Esophagus muscularis mucosa (tissue), 4 donors: ENCODE measurements at regions not wholly inside any gene's neighbourhood (a gene's known extent, or its start where the extent isn't known, plus 50 kb on each side); places are given as distances from the start of the nearest gene placed in this dataset.

Source experiments
- DNase-seq: peaks from one replicate; pipeline ENCODE4 v3.0.0-alpha.2; 2017; ENCODE audit errors: extremely low spot score
- H3K27ac ChIP-seq, 4 donors: fragments of 200-600 bp; sonication (generic); replicated peaks in 1 of 4; 1 replicate in 3 of 4; 2 replicates in 1 of 4; pipeline ENCODE4 v1.5.1; 2016 to 2019; ENCODE audit warnings: mild to moderate bottlenecking in 1 of 4
- H3K27me3 ChIP-seq, 4 donors: fragments of 200-600 bp; sonication (generic); one replicate each; pipeline versions ENCODE4 v1.5.1 to v1.6.0; 2016 to 2019
- H3K36me3 ChIP-seq, 4 donors: fragments of 200-600 bp; sonication (generic); one replicate each; pipeline ENCODE4 v1.5.1; 2016 to 2019
- H3K4me1 ChIP-seq, 4 donors: fragments of 200-600 bp; sonication (generic); one replicate each; pipeline ENCODE4 v1.5.1; 2016 to 2019
- H3K4me3 ChIP-seq, 4 donors: fragments of 200-600 bp; sonication (generic); 1 replicate in 2 of 4; 2 replicates in 2 of 4; pipeline ENCODE4 v1.5.1; 2016 to 2019; ENCODE audit warnings: mild to moderate bottlenecking in 4 of 4, moderate library complexity in 1 of 4
- H3K9me3 ChIP-seq, 4 donors: fragments of 200-600 bp; sonication (generic); 1 replicate in 3 of 4; 2 replicates in 1 of 4; pipeline ENCODE4 v1.5.1; 2016 to 2019
- CTCF ChIP-seq, 3 experiments: fragments of 200-600 bp in 2 of 3; fragments of 450-650 bp in 1 of 3; sonication (generic) in 2 of 3; IDR thresholded peaks; one replicate each; pipeline ENCODE4 v1.5.1; 2017 to 2019; ENCODE audit warnings: antibody characterized with exemption in 3 of 3, mild to moderate bottlenecking in 2 of 3, moderate library complexity in 1 of 3
- EP300 ChIP-seq: sonication (generic); formaldehyde crosslinking; IDR thresholded peaks from one replicate; pipeline ENCODE4 v1.6.1; 2017; ENCODE audit warnings: antibody characterized with exemption
- POLR2A ChIP-seq: fragments of 450-650 bp; IDR thresholded peaks from one replicate; pipeline ENCODE4 v1.6.1; 2017; ENCODE audit warnings: antibody characterized with exemption, moderate library complexity, mild to moderate bottlenecking, low read depth
- POLR2AphosphoS5 ChIP-seq, 2 donors: sonication (generic); formaldehyde crosslinking; IDR thresholded peaks; one replicate each; pipeline ENCODE4 v1.6.1; 2017; ENCODE audit warnings: antibody characterized with exemption in 2 of 2
- WGBS: methylation state at CpG from one replicate; pipeline ENCODE4 v1.1.5; 2018; 5-methylcytosine and 5-hydroxymethylcytosine counted together
- intact Hi-C: fragments of 100-400 bp; cut with DNase I; formaldehyde crosslinking; loops from one replicate; pipeline ENCODE4 v1.15.1; 2023

GRCh38 chr2:51718881-51719280 is 686.9 kb upstream of the NRXN1 start:
- Histone ChIP-seq H3K9me3 (peaks cover 0 to 6% (median 2%) of the 10 kb centered on the region in 4 donors), H3K27ac (no peak overlapping the region), H3K27me3 (no peaks in the 10 kb centered on the region), H3K36me3 (no peaks in the 10 kb centered on the region), H3K4me1 (no peaks in the 10 kb centered on the region), H3K4me3 (no peak overlapping the region)
- DNase-seq, result no peak
- intact Hi-C loops, result no loop called here
- TF ChIP-seq POLR2AphosphoS5 (IDR thresholded peaks at IDR 0.05) (no peak), POLR2A (no peak)

GRCh38 chr2:51717312-51717711 is 685.4 kb upstream of the NRXN1 start:
- peaks cover 0 to 16% (median 5%) of the 10 kb centered on the region in 4 donors for H3K9me3 ChIP-seq
- no peak overlapping the region for H3K27ac ChIP-seq
- no peaks in the 10 kb centered on the region for H3K36me3 ChIP-seq
- 85% methylated on average over 3 of the region's 3 CpGs for WGBS
- H3K27me3 ChIP-seq, result no peaks in the 10 kb centered on the region
- no peaks in the 10 kb centered on the region for H3K4me1 ChIP-seq
- H3K4me3 ChIP-seq, result no peak overlapping the region
- intact Hi-C loops, result no loop called here
- no peak for DNase-seq
- TF ChIP-seq POLR2AphosphoS5 (IDR thresholded peaks at IDR 0.05) (no peak), CTCF (IDR thresholded peaks at IDR 0.05) (no peak), POLR2A (no peak), EP300 (no peak)

GRCh38 chr2:51711766-51712165 is 679.8 kb upstream of the NRXN1 start:
- no peak for TF ChIP-seq EP300
- no peak for TF ChIP-seq CTCF (IDR thresholded peaks at IDR 0.05)
- TF ChIP-seq POLR2AphosphoS5 (IDR thresholded peaks at IDR 0.05), result no peak
- TF ChIP-seq POLR2A, result no peak
- whole genome bisulfite sequencing, result 83% methylated on average over 3 of the region's 3 CpGs
- no peak overlapping the region for H3K27ac ChIP-seq
- H3K4me1 ChIP-seq, result no peaks in the 10 kb centered on the region
- no peaks in the 10 kb centered on the region for H3K36me3 ChIP-seq
- no peaks in the 10 kb centered on the region for H3K27me3 ChIP-seq
- H3K9me3 ChIP-seq, result peaks cover 0 to 16% (median 5%) of the 10 kb centered on the region in 4 donors
- DNase-seq, result no peak
- no peak overlapping the region for H3K4me3 ChIP-seq
- intact Hi-C loops, result no loop called here

GRCh38 chr2:51710222-51710621 is 678.3 kb upstream of the NRXN1 start:
- no peak for DNase-seq
- Histone ChIP-seq H3K27me3 (no peaks in the 10 kb centered on the region), H3K4me1 (no peaks in the 10 kb centered on the region), H3K9me3 (peaks cover 0 to 16% (median 5%) of the 10 kb centered on the region in 4 donors), H3K27ac (no peak overlapping the region), H3K36me3 (no peaks in the 10 kb centered on the region), H3K4me3 (no peak overlapping the region)
- WGBS, result 88% methylated on average over 3 of the region's 3 CpGs
- no peak for TF ChIP-seq POLR2A
- no peak for TF ChIP-seq CTCF (IDR thresholded peaks at IDR 0.05)
- no peak for TF ChIP-seq POLR2AphosphoS5 (IDR thresholded peaks at IDR 0.05)
- TF ChIP-seq EP300, result no peak
- intact Hi-C loops, result no loop called here

GRCh38 chr2:51707625-51708024 is 675.7 kb upstream of the NRXN1 start:
- H3K27ac ChIP-seq, result no peak overlapping the region
- intact Hi-C loops, result no loop called here
- 90% methylated on average over 3 of the region's 3 CpGs for WGBS
- no peaks in the 10 kb centered on the region for H3K27me3 ChIP-seq
- H3K36me3 ChIP-seq, result no peaks in the 10 kb centered on the region
- TF ChIP-seq CTCF (IDR thresholded peaks at IDR 0.05), result no peak
- no peak overlapping the region for H3K4me3 ChIP-seq
- no peak for DNase-seq
- no peaks in the 10 kb centered on the region for H3K4me1 ChIP-seq
- no peaks in the 10 kb centered on the region for H3K9me3 ChIP-seq
